Heart left ventricle (tissue), 13 donors: ENCODE measurements at regions not wholly inside any gene's neighbourhood (a gene's known extent, or its start where the extent isn't known, plus 50 kb on each side); places are given as distances from the start of the nearest gene placed in this dataset.

Experiments used
- POLR2A ChIP-seq, 2 donors: fragments of 450-650 bp; IDR thresholded peaks; one replicate each; pipeline ENCODE4 v1.6.1; 2017; ENCODE audit warnings: antibody characterized with exemption in 2 of 2, mild to moderate bottlenecking in 2 of 2, moderate library complexity in 2 of 2
- TF ChIP-seq, protein P1 (sequence below), 12 donors: fragments of 200-600 bp; sonication (generic) in 4 of 12; IDR thresholded peaks; one replicate each; pipeline versions ENCODE4 v1.5.0 to v1.8.0; 2018 to 2022; ENCODE audit warnings: antibody characterized with exemption in 12 of 12, mild to moderate bottlenecking in 5 of 12
- donor health status: ischemic (EF 13 %, LVEDD 7.1; RV severe dilation, severe dysfunction).
- donor health status: DM: no; HTN: yes; CAD: no.
- donor health status: DM: no; HTN: no; CAD: no.
- donor health status: ischemic (EF 25% LVEDD 6.9; RV normal size, moderate dysfunction).
- donor health status: ischemic (EF 25% LVEDD 5.7; RV mildly dilated, moderate dysfunction).
- donor health status: ischemic (EF 35%, LVEDD 5.7; RV mildly dilated, moderate dysfunction).
- donor health status: nonischemic (EF 11% LVEDD 7.7; RV severe dilation, severe dysfunction).
- donor health status: DM: yes; HTN: yes; CAD: no.
- donor health status: PGD.
- donor health status: ischemic (EF 29% LVEDD 5.4; RV normal size, mild dysfunction).
- donor health status: nonischemic (EF 23%, LVEDD 6.1; RV moderate dilation, normal function).

DNA sequence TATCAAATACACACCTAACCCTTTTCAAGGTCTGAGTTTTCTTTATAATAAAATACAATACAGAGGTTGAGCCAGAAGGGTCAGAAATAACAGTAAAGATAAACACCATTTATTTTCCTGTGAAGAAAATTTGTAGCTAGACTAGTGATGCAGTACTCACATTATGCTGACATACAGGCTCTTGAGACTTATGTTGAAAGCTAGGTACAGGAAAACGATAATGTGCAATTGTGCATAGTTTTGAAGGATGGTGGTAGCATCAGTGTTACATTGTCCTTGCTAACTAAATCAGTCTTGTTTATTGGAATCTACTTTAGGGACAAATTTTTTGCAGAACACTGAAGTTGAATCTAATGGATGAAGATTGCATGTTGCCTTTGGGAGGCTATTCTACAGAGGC, 1877.2 kb downstream of the PCDH7 start:
- TF ChIP-seq, protein P1, sequence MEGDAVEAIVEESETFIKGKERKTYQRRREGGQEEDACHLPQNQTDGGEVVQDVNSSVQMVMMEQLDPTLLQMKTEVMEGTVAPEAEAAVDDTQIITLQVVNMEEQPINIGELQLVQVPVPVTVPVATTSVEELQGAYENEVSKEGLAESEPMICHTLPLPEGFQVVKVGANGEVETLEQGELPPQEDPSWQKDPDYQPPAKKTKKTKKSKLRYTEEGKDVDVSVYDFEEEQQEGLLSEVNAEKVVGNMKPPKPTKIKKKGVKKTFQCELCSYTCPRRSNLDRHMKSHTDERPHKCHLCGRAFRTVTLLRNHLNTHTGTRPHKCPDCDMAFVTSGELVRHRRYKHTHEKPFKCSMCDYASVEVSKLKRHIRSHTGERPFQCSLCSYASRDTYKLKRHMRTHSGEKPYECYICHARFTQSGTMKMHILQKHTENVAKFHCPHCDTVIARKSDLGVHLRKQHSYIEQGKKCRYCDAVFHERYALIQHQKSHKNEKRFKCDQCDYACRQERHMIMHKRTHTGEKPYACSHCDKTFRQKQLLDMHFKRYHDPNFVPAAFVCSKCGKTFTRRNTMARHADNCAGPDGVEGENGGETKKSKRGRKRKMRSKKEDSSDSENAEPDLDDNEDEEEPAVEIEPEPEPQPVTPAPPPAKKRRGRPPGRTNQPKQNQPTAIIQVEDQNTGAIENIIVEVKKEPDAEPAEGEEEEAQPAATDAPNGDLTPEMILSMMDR (IDR thresholded peaks at IDR 0.05) = no peak
- no peak for TF ChIP-seq POLR2A (IDR thresholded peaks at IDR 0.05)
